ENCODE measurements at regions not wholly inside any gene's neighbourhood (a gene's known extent, or its start where the extent isn't known, plus 50 kb on each side); places are given as distances from the start of the nearest gene placed in this dataset.

- DNase-seq (ENCODE audit: low read depth in 2 of 2) = no peak
These were observed 50.4 kb upstream of the CIBAR2 start for GRCh38 chr16:85162478-85163277.

- DNase-seq (ENCODE audit: low read depth in 2 of 2) = no peak
These were observed 51.2 kb upstream of the CIBAR2 start for GRCh38 chr16:85163278-85164112.

DNA sequence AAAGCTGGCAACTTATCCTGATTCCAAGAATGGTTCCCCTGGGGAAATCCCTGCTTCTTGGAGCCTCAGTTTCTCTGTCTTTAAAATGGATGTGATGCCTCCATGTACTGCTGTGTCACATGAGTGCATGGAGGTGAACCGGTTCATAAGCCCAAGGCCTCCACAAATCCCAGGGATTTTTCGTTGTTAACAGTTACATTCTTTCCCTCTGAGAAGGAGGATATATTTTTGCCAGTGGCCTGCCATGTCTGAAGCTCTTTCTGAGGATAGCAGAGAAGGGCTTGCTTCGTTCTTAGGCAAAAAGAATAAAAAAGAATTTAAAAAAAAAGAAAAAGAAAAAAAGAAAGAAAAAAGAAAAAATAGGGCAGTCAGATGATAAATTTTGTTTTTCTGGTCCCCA is 52.2 kb upstream of the CIBAR2 start:
- DNase-seq (ENCODE audit: low read depth in 2 of 2) = no peak

- no peak for DNase-seq (ENCODE audit: low read depth in 2 of 2)
These were observed 52.7 kb upstream of the CIBAR2 start for GRCh38 chr16:85164838-85165516.

- no peak for DNase-seq (ENCODE audit: low read depth in 2 of 2)
These were observed 53.5 kb upstream of the CIBAR2 start for GRCh38 chr16:85165781-85166180.

- DNase-seq (ENCODE audit: low read depth in 2 of 2) = no peak
These were observed 54.0 kb upstream of the CIBAR2 start for GRCh38 chr16:85166281-85166680.

- DNase-seq (ENCODE audit: low read depth in 2 of 2) = no peak
These were observed 54.7 kb upstream of the CIBAR2 start for GRCh38 chr16:85166699-85167588.

DNA sequence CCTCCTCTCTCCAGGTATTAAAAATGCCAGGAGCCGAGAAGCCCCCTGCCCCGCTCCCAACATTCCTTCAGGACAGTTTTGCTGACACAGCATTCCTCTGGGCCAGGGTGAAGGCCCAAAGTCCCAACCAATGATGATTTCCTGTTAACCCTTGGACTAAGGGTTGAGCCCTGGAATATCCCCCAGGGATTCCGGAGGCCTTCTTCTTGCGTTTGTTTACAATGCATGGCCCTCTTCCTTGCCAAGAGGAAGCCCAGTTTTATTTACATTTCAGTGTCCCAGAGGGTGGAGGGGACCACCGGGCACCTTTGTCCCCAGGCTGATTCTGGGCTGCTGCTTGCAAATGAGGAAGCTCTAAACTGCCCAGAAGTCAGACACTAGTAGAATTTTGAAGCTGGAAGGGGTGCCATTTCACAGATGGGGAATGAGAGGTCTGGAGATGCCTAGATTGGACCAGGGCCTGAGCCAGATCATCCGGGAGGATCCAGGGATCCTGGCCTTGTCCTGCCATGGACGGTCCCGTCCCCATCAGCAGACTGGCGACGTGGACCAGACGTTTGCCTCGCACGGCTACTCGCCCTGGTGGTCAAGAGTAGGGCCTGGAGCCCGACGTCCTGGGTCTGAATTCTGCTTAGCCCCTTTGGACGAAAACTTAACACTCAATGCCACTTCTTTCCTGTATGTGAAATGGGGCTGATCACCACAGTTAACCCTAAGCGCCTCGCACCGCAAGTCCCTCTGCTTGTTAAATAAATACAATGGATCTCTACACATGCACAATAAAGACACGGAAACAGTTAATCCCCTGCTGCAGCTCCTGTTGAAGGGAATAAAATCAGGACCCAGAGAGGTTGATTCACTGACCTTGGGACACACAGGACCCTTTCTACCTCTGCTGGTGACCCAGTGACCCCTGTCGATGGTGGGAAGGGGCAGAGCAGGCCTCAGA is 55.6 kb upstream of the CIBAR2 start:
- DNase-seq (ENCODE audit: low read depth in 2 of 2) = no peak

- peak in 1 of 2 donors; percentile 13 for DNase-seq (ENCODE audit: low read depth in 2 of 2)
These were observed 56.5 kb upstream of the CIBAR2 start for GRCh38 chr16:85168732-85169256.

DNA sequence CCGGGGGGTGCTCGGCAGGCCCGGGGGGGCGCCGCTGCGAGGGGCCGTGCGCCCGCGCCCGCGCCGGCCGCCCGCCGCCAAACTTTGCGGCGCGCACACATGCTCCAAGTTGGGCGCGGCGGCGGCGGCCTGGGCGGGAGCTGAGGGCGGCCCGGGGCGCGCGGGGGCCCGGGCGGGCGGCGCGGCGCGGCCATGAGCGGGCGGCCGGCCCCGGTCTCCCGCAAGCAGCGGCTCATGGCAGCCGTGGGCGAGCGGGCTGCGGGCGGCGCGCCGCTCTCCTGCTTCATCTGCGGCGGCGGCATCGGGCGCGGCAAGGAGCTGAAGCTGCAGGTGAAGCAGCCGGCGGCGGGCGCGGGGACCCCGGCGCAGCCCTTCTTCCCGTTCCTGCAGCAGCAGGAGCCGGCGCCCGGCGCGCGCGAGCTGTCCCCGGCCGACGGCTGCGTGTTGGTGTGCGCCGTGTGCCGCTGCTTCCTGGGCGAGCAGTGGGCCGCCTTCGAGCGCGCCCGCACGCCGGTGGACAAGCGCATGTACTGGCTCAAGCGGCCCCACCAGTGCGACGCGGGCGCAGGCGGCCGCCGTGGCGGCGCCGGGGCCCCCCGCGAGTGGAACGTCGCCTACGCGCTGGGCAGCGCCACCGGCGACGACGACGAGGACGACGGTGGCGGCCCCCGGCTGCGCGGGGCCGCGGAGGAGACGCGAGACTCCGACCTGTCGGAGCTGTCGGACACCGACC is 57.2 kb upstream of the CIBAR2 start:
- no peak for DNase-seq (ENCODE audit: low read depth in 2 of 2)

GRCh38 chr16:85170066-85170491 is 57.8 kb upstream of the CIBAR2 start:
- DNase-seq (ENCODE audit: low read depth in 2 of 2) = no peak

DNA sequence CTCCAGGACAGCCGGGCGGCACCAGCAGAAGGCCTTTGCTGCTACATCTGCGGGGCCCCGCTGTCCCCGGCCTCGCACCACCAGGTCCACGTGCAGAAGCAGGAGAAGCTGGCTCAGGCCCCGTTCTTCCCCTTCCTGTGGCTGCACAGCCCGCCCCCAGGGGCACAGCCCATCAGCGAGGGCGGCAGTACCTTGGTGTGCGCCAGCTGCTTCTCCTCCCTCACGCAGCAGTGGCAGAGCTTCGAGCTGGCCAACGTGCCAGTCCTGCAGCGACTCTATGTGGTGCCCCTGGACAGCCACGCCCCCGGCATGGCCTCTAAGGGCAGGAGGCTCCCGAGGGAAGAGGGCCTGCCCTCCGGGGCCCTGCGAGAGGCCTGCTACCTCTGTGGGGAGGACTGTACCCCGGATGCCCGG is 58.3 kb upstream of the CIBAR2 start:
- no peak for DNase-seq (ENCODE audit: low read depth in 2 of 2)

DNA sequence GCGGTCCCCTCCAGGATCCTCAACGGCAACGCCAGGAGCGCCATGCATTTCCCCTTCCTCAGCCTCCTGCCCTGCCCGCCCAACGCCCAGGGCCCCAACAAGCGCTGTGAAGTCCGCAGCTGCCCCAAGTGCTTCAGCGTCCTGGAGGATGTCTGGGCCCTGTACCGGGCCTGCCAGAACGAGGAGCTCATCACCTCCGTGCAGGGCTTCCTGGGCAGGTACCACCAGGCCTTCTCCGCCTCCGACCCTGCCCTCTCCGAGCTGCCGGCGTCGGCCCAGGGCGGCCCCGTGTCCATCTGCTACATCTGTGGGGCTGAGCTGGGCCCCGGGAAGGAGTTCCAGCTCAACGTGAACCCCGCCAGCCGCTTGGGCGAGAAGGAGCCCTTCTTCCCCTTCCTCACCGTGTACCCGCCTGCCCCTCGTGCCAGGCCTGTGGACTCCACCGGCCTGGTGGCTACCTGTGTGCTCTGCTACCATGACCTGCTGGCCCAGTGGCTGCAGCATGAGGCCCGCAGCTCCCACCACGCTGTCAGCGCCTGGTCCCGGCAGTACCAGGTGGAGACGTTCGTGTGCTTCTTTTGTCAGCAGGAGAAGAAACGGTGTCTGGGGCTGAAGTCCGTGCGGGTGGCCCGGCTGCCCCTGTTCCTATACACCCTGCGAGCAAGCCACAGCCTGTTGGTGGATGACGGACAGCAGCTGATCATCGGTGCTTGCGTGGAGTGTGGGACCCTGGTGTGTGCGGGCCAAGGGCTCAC is 58.9 kb upstream of the CIBAR2 start:
- DNase-seq (ENCODE audit: low read depth in 2 of 2) = no peak

GRCh38 chr16:85171759-85172454 is 59.6 kb upstream of the CIBAR2 start:
- no peak for DNase-seq (ENCODE audit: low read depth in 2 of 2)

DNA sequence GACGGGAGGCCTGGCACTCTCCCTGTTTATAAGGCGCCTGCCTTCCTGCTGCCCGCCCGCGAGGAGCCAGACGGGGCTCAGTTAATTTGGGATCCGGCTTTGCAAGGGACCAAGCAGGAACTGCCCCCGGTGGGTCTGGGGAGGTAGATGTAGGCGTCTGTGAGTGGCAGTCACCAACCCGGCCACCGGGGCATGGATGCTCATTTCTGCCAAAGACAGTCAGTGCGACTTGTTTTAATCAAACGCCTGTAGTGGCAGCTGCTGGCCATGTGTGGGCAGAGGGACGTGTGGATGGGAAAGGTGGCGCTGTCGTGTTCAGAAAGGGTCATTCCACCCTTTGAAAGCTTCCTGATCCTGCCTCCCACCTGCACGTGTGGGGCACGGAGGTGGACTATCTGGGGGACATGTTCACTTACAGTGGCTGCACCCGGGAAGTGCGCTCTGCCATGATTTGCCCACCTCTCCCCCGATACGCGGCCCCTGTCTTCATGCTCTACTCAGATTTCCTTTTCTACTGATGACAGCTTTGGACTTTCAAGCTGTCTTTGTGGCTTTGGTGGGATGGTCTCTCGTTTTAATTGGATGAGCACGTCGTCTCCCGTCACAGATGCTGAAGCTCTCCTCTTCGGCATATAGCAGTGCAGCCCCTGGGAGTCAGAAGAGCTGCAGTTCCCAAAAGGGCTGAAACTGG is 60.3 kb upstream of the CIBAR2 start:
- no peak for DNase-seq (ENCODE audit: low read depth in 2 of 2)

DNA sequence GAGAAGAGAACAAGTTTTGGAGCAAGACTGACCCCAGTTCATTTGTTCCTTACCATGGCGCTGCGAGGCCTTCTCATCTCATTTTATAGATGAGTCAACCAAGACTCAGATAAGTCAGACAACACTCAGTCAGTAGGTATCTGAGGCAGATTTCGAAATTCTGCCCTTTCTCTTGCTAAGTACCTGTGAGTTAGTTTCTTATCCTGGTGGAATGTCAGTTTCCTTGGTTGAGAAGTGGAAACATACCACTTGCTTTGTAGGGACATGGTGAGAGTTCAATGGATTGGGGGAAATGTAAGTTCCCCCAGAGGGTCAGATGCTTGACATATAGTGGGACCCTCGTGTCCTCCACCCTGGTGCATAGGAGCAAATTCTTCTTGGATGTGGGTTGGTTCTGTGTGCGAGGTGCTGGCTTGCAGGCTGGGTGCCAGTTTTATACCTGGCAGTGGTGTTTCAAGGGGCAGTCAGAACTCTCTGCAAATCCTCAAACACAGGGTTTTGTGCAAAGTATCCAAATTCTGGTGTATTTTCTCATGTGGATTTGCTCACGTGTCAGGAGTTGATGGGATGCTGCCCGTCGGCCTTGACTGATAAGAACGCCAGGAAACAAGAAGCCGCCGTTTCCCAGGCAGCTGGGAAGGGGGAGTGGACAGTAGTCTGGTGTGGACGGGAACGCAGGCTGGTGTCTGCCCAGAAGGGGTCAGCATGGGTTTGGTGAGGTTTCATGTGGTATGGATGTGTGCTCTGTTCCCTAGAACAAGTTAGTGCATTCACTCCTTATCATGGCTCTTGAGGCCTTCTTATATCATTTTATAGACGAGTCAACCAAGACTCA is 61.1 kb upstream of the CIBAR2 start:
- DNase-seq (ENCODE audit: low read depth in 2 of 2) = no peak

Data from stimulated activated CD4-positive, alpha-beta T cell treated with anti-CD3 and anti-CD28 coated beads, Interleukin-1b, Interleukin-23, amount 100 ng/mL, for 4 hours (primary cell).